Esophagus squamous epithelium (tissue), 5 donors: ENCODE measurements at regions not wholly inside any gene's neighbourhood (a gene's known extent, or its start where the extent isn't known, plus 50 kb on each side); places are given as distances from the start of the nearest gene placed in this dataset.

ENCODE experiments used
- DNase-seq: peaks from one replicate; lab custom pipeline; 2025; lab: John Stamatoyannopoulos, UW
- H3K27ac ChIP-seq, 4 donors: fragments of 200-600 bp; sonication (generic); one replicate each; pipeline ENCODE4 v1.5.1; 2016 to 2019; ENCODE audit warnings: mild to moderate bottlenecking in 1 of 4
- H3K27me3 ChIP-seq, 4 donors: fragments of 200-600 bp; sonication (generic); 1 replicate in 3 of 4; 2 replicates in 1 of 4; pipeline versions ENCODE4 v1.5.1 to v1.6.0; 2017 to 2021; ENCODE audit warnings: antibody characterized with exemption in 1 of 4
- H3K36me3 ChIP-seq, 3 donors: fragments of 200-600 bp; sonication (generic); one replicate each; pipeline ENCODE4 v1.5.1; 2016 to 2019
- H3K4me1 ChIP-seq, 3 donors: fragments of 200-600 bp; sonication (generic); one replicate each; pipeline ENCODE4 v1.5.1; 2017 to 2019
- H3K4me3 ChIP-seq, 4 donors: fragments of 200-600 bp; sonication (generic); 1 replicate in 3 of 4; 2 replicates in 1 of 4; pipeline ENCODE4 v1.5.1; 2016 to 2019; ENCODE audit warnings: mild to moderate bottlenecking in 2 of 4, moderate library complexity in 1 of 4
- H3K9me3 ChIP-seq, 3 donors: fragments of 200-600 bp; sonication (generic); one replicate each; pipeline ENCODE4 v1.5.1; 2016 to 2019
- POLR2A ChIP-seq, 4 donors: fragments of 450-650 bp; IDR thresholded peaks; one replicate each; pipeline ENCODE4 v1.6.1; 2017; ENCODE audit warnings: antibody characterized with exemption in 4 of 4, mild to moderate bottlenecking in 4 of 4, moderate library complexity in 3 of 4
- WGBS, 2 donors: methylation state at CpG; one replicate each; pipeline ENCODE4 v1.1.5; 2018; 5-methylcytosine and 5-hydroxymethylcytosine counted together
- intact Hi-C: fragments of 100-400 bp; cut with DNase I; formaldehyde crosslinking; loops from one replicate; pipeline ENCODE4 v1.15.0; 2022
- TF ChIP-seq, protein P1 (sequence below), 6 experiments: fragments of 450-650 bp in 4 of 6; fragments of 200-600 bp in 2 of 6; sonication (generic) in 2 of 6; IDR thresholded peaks; one replicate each; pipeline ENCODE4 v1.5.1; 2016 to 2019; ENCODE audit warnings: antibody characterized with exemption in 6 of 6, mild to moderate bottlenecking in 4 of 6, moderate library complexity in 4 of 6
- donor health status: DM: yes; HTN: yes; CAD: no.

GRCh38 chr21:16619281-16619680 is 889.5 kb downstream of the USP25 start:
- no peak for DNase-seq
- Histone ChIP-seq H3K27ac (no peak overlapping the region), H3K27me3 (no peaks in the 10 kb centered on the region), H3K9me3 (no peaks in the 10 kb centered on the region), H3K4me1 (peaks cover 0 to 2% (median 0%) of the 10 kb centered on the region in 3 donors), H3K36me3 (peaks cover 0 to 14% (median 0%) of the 10 kb centered on the region in 3 donors), H3K4me3 (no peak overlapping the region)
- no peak for TF ChIP-seq POLR2A (IDR thresholded peaks at IDR 0.05)
- TF ChIP-seq, protein P1, sequence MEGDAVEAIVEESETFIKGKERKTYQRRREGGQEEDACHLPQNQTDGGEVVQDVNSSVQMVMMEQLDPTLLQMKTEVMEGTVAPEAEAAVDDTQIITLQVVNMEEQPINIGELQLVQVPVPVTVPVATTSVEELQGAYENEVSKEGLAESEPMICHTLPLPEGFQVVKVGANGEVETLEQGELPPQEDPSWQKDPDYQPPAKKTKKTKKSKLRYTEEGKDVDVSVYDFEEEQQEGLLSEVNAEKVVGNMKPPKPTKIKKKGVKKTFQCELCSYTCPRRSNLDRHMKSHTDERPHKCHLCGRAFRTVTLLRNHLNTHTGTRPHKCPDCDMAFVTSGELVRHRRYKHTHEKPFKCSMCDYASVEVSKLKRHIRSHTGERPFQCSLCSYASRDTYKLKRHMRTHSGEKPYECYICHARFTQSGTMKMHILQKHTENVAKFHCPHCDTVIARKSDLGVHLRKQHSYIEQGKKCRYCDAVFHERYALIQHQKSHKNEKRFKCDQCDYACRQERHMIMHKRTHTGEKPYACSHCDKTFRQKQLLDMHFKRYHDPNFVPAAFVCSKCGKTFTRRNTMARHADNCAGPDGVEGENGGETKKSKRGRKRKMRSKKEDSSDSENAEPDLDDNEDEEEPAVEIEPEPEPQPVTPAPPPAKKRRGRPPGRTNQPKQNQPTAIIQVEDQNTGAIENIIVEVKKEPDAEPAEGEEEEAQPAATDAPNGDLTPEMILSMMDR (IDR thresholded peaks at IDR 0.05), result no peak
- WGBS, 2 donors, result 82 to 89% methylated on average over 2 of the region's 2 CpGs
- intact Hi-C loops, result no loop called here

GRCh38 chr21:16620786-16621320 is 891.1 kb downstream of the USP25 start:
- H3K27ac ChIP-seq, result no peak overlapping the region
- DNase-seq, result no peak
- H3K36me3 ChIP-seq, result peaks cover 0 to 14% (median 0%) of the 10 kb centered on the region in 3 donors
- TF ChIP-seq POLR2A (IDR thresholded peaks at IDR 0.05), result no peak
- TF ChIP-seq, protein P1 (IDR thresholded peaks at IDR 0.05), result no peak
- H3K27me3 ChIP-seq, result no peaks in the 10 kb centered on the region
- intact Hi-C loops, result no loop called here
- no peaks in the 10 kb centered on the region for H3K9me3 ChIP-seq
- peaks cover 0 to 5% (median 0%) of the 10 kb centered on the region in 3 donors for H3K4me1 ChIP-seq
- 71 to 83% methylated on average over 1 of the region's 1 CpG for WGBS, 2 donors
- no peak overlapping the region for H3K4me3 ChIP-seq

DNA sequence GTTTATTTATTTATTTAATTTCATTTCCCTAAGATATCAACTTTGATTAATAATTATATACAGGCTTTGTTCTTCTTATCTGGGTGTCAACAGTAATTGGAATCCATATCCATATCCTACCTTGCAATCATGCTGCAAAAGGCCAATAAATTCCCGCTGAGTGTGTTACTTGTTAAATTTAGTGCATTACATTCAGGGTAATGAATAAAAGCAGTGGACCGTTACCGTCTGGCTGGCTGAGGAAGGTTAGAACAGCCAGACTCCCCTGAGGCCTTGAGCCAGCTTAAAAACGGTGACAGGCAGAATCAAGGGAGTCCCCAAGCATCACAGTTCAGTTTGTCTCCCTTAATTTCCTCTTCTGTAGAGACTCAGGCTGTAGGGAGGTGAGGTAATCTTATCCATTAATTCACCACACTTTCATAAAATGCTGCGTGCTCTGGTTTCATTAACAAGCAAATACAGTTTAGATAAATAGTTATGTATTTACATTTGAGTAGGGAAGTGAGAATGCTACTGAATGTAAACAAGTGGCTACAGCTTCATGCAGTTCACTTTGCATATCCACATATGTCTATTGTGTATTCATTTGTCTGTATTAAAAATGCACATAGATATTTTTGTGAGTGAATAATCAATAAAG is 888.2 kb upstream of the CXADR start:
- WGBS, 2 donors, result 39 to 48% methylated on average over 5 of the region's 5 CpGs
- DNase-seq, result no peak

DNA sequence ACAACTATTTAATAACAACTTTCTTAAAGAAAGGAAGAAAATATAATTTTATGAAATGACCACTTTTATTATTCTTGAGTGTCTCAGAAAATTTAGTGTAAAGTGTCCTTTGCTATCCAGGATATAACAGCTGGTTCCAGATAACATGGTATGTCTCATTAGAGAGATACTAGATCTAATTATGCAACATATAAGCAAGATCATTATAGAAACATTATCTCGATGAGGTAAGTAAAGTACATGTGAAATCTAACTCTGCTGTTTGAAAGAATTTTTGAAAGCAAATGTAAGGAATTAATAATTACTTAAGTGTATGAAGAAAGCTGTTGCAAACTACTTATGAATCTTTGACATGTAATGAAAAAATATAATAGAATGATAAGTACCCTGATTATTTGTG is 887.4 kb upstream of the CXADR start:
- H3K27me3 ChIP-seq, result no peaks in the 10 kb centered on the region
- H3K36me3 ChIP-seq, result peaks cover 0 to 29% (median 0%) of the 10 kb centered on the region in 3 donors
- TF ChIP-seq POLR2A (IDR thresholded peaks at IDR 0.05), result no peak
- TF ChIP-seq, protein P1 (IDR thresholded peaks at IDR 0.05), result no peak
- DNase-seq, result no peak
- no peak overlapping the region for H3K27ac ChIP-seq
- intact Hi-C loops, result no loop called here
- H3K4me3 ChIP-seq, result no peak overlapping the region
- H3K9me3 ChIP-seq, result no peaks in the 10 kb centered on the region
- H3K4me1 ChIP-seq, result peaks cover 0 to 5% (median 0%) of the 10 kb centered on the region in 3 donors
- WGBS, 2 donors, result 52 to 58% methylated on average over 1 of the region's 1 CpG

More for the DNA sequence above, 888.2 kb upstream of the CXADR start:
- H3K4me1 ChIP-seq, result peaks cover 0 to 5% (median 0%) of the 10 kb centered on the region in 3 donors
- no peak overlapping the region for H3K27ac ChIP-seq
- H3K4me3 ChIP-seq, result no peak overlapping the region
- H3K36me3 ChIP-seq, result peaks cover 0 to 28% (median 0%) of the 10 kb centered on the region in 3 donors
- H3K9me3 ChIP-seq, result no peaks in the 10 kb centered on the region
- intact Hi-C loops, result no loop called here
- H3K27me3 ChIP-seq, result no peaks in the 10 kb centered on the region
- TF ChIP-seq, protein P1 (IDR thresholded peaks at IDR 0.05), result no peak
- TF ChIP-seq POLR2A (IDR thresholded peaks at IDR 0.05), result no peak

GRCh38 chr21:16633831-16634459 is 878.9 kb upstream of the CXADR start:
- TF ChIP-seq, protein P1 (IDR thresholded peaks at IDR 0.05), result no peak
- no peak for TF ChIP-seq POLR2A (IDR thresholded peaks at IDR 0.05)
- 49 to 58% methylated on average over 4 of the region's 4 CpGs for WGBS, 2 donors
- Histone ChIP-seq H3K4me1 (peaks cover 0 to 21% (median 10%) of the 10 kb centered on the region in 3 donors), H3K27me3 (no peaks in the 10 kb centered on the region), H3K36me3 (peaks cover 0 to 9% (median 0%) of the 10 kb centered on the region in 3 donors), H3K9me3 (no peaks in the 10 kb centered on the region), H3K27ac (peak overlapping the region in 1 of 4 donors; percentile 22), H3K4me3 (no peak overlapping the region)
- intact Hi-C loops, result no loop called here
- no peak for DNase-seq
